Activated T-helper 1 cell treated with anti-CD3 and anti-CD28 coated beads, Interleukin-12 subunit alpha, Interleukin-12 subunit beta, Interleukin-2, Interleukin-4 antibody, amounts not matched to agents 30 ng/mL and 10 ng/mL and 1 ng/mL, durations not matched to agents 14 hours and 24 hours and 36 hours (primary cell): ENCODE measurements at regions not wholly inside any gene's neighbourhood (a gene's known extent, or its start where the extent isn't known, plus 50 kb on each side); places are given as distances from the start of the nearest gene placed in this dataset.
A peak's percentile ranks its signal among the peaks of the same experiment; 100 is the strongest.

ENCODE experiments used
- DNase-seq: peaks from one replicate; pipeline ENCODE4 v3.0.0; 2021; ENCODE audit warnings: low spot score
- H3K27ac Mint-ChIP-seq: one replicate; pipeline ENCODE4 v1.8.0; 2021; ENCODE audit warnings: mild to moderate bottlenecking, mixed read lengths
- H3K27me3 Mint-ChIP-seq: one replicate; pipeline ENCODE4 v1.8.0; 2022; ENCODE audit warnings: mild to moderate bottlenecking, moderate library complexity, mixed read lengths; ENCODE audit not compliant: insufficient read depth
- H3K36me3 Mint-ChIP-seq: one replicate; pipeline ENCODE4 v1.8.0; 2021; ENCODE audit warnings: low read depth, mixed read lengths
- H3K4me1 Mint-ChIP-seq: one replicate; pipeline ENCODE4 v1.8.0; 2021; ENCODE audit warnings: low read depth, mixed read lengths
- H3K4me3 Mint-ChIP-seq: one replicate; pipeline ENCODE4 v1.8.0; 2021; ENCODE audit warnings: mild to moderate bottlenecking, moderate library complexity, mixed read lengths
- H3K9me3 Mint-ChIP-seq: one replicate; pipeline ENCODE4 v1.8.0; 2021; ENCODE audit warnings: mixed read lengths
- intact Hi-C: fragments of 100-400 bp; cut with micrococcal nuclease; formaldehyde crosslinking; loops from one replicate; pipeline ENCODE4 v1.15.1; 2024

GRCh38 chr9:16152276-16153101 is 599.6 kb downstream of the CCDC171 start:
- H3K4me3 Mint-ChIP-seq, result no peak overlapping the region
- H3K9me3 Mint-ChIP-seq, result no peaks in the 10 kb centered on the region
- no peak for DNase-seq
- H3K36me3 Mint-ChIP-seq, result no peaks in the 10 kb centered on the region
- peaks cover 4% of the 10 kb centered on the region for H3K4me1 Mint-ChIP-seq
- H3K27ac Mint-ChIP-seq, result no peak overlapping the region
- peaks cover 5% of the 10 kb centered on the region for H3K27me3 Mint-ChIP-seq
- intact Hi-C loops, result no loop called here

- Mint-ChIP-seq H3K27me3 (peaks cover 5% of the 10 kb centered on the region), H3K27ac (no peak overlapping the region), H3K9me3 (no peaks in the 10 kb centered on the region), H3K36me3 (no peaks in the 10 kb centered on the region), H3K4me1 (peaks cover 4% of the 10 kb centered on the region), H3K4me3 (no peak overlapping the region)
- intact Hi-C loops, result no loop called here
- no peak for DNase-seq
Measured at GRCh38 chr9:16153221-16153620, 600.4 kb downstream of the CCDC171 start.

GRCh38 chr9:16153741-16154140 is 600.9 kb downstream of the CCDC171 start:
- DNase-seq, result no peak
- Mint-ChIP-seq H3K27ac (no peak overlapping the region), H3K4me3 (no peak overlapping the region), H3K36me3 (no peaks in the 10 kb centered on the region), H3K4me1 (peaks cover 4% of the 10 kb centered on the region), H3K27me3 (peaks cover 5% of the 10 kb centered on the region), H3K9me3 (no peaks in the 10 kb centered on the region)
- intact Hi-C loops, result no loop called here

GRCh38 chr9:16154521-16155078 is 601.8 kb downstream of the CCDC171 start:
- intact Hi-C loops, result no loop called here
- H3K27ac Mint-ChIP-seq, result no peak overlapping the region
- peaks cover 4% of the 10 kb centered on the region for H3K4me1 Mint-ChIP-seq
- H3K36me3 Mint-ChIP-seq, result no peaks in the 10 kb centered on the region
- H3K9me3 Mint-ChIP-seq, result no peaks in the 10 kb centered on the region
- H3K27me3 Mint-ChIP-seq, result peaks cover 5% of the 10 kb centered on the region
- no peak for DNase-seq
- peak overlapping the region; percentile 19 for H3K4me3 Mint-ChIP-seq

GRCh38 chr9:16155878-16156277 is 603.0 kb downstream of the CCDC171 start:
- H3K4me3 Mint-ChIP-seq, result no peak overlapping the region
- no peaks in the 10 kb centered on the region for H3K9me3 Mint-ChIP-seq
- no peaks in the 10 kb centered on the region for H3K36me3 Mint-ChIP-seq
- no peak overlapping the region for H3K27ac Mint-ChIP-seq
- intact Hi-C loops, result no loop called here
- H3K27me3 Mint-ChIP-seq, result peaks cover 5% of the 10 kb centered on the region
- no peak for DNase-seq
- peaks cover 4% of the 10 kb centered on the region for H3K4me1 Mint-ChIP-seq

GRCh38 chr9:16157216-16157615 is 604.4 kb downstream of the CCDC171 start:
- DNase-seq, result no peak
- Mint-ChIP-seq H3K9me3 (peaks cover 4% of the 10 kb centered on the region), H3K27ac (no peak overlapping the region), H3K4me1 (peaks cover 4% of the 10 kb centered on the region), H3K36me3 (no peaks in the 10 kb centered on the region), H3K4me3 (no peak overlapping the region), H3K27me3 (peaks cover 5% of the 10 kb centered on the region)
- intact Hi-C loops, result no loop called here

- Mint-ChIP-seq H3K27me3 (peaks cover 5% of the 10 kb centered on the region), H3K9me3 (peaks cover 4% of the 10 kb centered on the region), H3K27ac (no peak overlapping the region), H3K36me3 (no peaks in the 10 kb centered on the region), H3K4me3 (no peak overlapping the region), H3K4me1 (peaks cover 4% of the 10 kb centered on the region)
- intact Hi-C loops, result no loop called here
- DNase-seq, result no peak
Measured at GRCh38 chr9:16157651-16158050, 604.8 kb downstream of the CCDC171 start.

GRCh38 chr9:16158093-16158492 is 605.2 kb downstream of the CCDC171 start:
- intact Hi-C loops, result no loop called here
- H3K36me3 Mint-ChIP-seq, result no peaks in the 10 kb centered on the region
- peaks cover 4% of the 10 kb centered on the region for H3K4me1 Mint-ChIP-seq
- H3K9me3 Mint-ChIP-seq, result peaks cover 4% of the 10 kb centered on the region
- DNase-seq, result no peak
- peaks cover 5% of the 10 kb centered on the region for H3K27me3 Mint-ChIP-seq
- H3K4me3 Mint-ChIP-seq, result no peak overlapping the region
- H3K27ac Mint-ChIP-seq, result no peak overlapping the region

- no peaks in the 10 kb centered on the region for H3K27me3 Mint-ChIP-seq
- peaks cover 4% of the 10 kb centered on the region for H3K9me3 Mint-ChIP-seq
- H3K4me3 Mint-ChIP-seq, result no peak overlapping the region
- H3K4me1 Mint-ChIP-seq, result no peaks in the 10 kb centered on the region
- no peak overlapping the region for H3K27ac Mint-ChIP-seq
- no peaks in the 10 kb centered on the region for H3K36me3 Mint-ChIP-seq
- intact Hi-C loops, result no loop called here
- no peak for DNase-seq
Measured at GRCh38 chr9:16161483-16161882, 608.6 kb downstream of the CCDC171 start.

- Mint-ChIP-seq H3K36me3 (no peaks in the 10 kb centered on the region), H3K9me3 (no peaks in the 10 kb centered on the region), H3K4me1 (no peaks in the 10 kb centered on the region), H3K27me3 (no peaks in the 10 kb centered on the region), H3K4me3 (no peak overlapping the region), H3K27ac (no peak overlapping the region)
- intact Hi-C loops, result no loop called here
- no peak for DNase-seq
Measured at GRCh38 chr9:16170119-16170518, 617.3 kb downstream of the CCDC171 start.

GRCh38 chr9:16171911-16172310 is 619.1 kb downstream of the CCDC171 start:
- Mint-ChIP-seq H3K4me1 (no peaks in the 10 kb centered on the region), H3K36me3 (no peaks in the 10 kb centered on the region), H3K27ac (no peak overlapping the region), H3K27me3 (no peaks in the 10 kb centered on the region), H3K9me3 (no peaks in the 10 kb centered on the region), H3K4me3 (no peak overlapping the region)
- intact Hi-C loops, result no loop called here
- no peak for DNase-seq

GRCh38 chr9:16172796-16173195 is 620.0 kb downstream of the CCDC171 start:
- no peaks in the 10 kb centered on the region for H3K36me3 Mint-ChIP-seq
- intact Hi-C loops, result no loop called here
- no peaks in the 10 kb centered on the region for H3K4me1 Mint-ChIP-seq
- H3K27me3 Mint-ChIP-seq, result no peaks in the 10 kb centered on the region
- no peaks in the 10 kb centered on the region for H3K9me3 Mint-ChIP-seq
- no peak overlapping the region for H3K27ac Mint-ChIP-seq
- no peak for DNase-seq
- no peak overlapping the region for H3K4me3 Mint-ChIP-seq

- no peak overlapping the region for H3K4me3 Mint-ChIP-seq
- no peaks in the 10 kb centered on the region for H3K4me1 Mint-ChIP-seq
- no peak overlapping the region for H3K27ac Mint-ChIP-seq
- no peak for DNase-seq
- no peaks in the 10 kb centered on the region for H3K9me3 Mint-ChIP-seq
- no peaks in the 10 kb centered on the region for H3K27me3 Mint-ChIP-seq
- H3K36me3 Mint-ChIP-seq, result no peaks in the 10 kb centered on the region
- intact Hi-C loops, result no loop called here
Measured at GRCh38 chr9:16174915-16175314, 622.1 kb downstream of the CCDC171 start.
